WTC11 (cell line): ENCODE measurements at regions not wholly inside any gene's neighbourhood (a gene's known extent, or its start where the extent isn't known, plus 50 kb on each side); places are given as distances from the start of the nearest gene placed in this dataset.

ENCODE experiments used
- AFF4 ChIP-seq: sonication (generic); formaldehyde crosslinking; IDR thresholded peaks from 2 replicates; pipeline ENCODE4 v1.8.1; 2023; ENCODE audit warnings: mild to moderate bottlenecking, missing genetic modification reagents, borderline replicate concordance
- ATF2 ChIP-seq: sonication (generic); formaldehyde crosslinking; IDR thresholded peaks from 2 replicates; pipeline ENCODE4 v1.8.1; 2022; ENCODE audit warnings: low read depth, missing genetic modification reagents, borderline replicate concordance
- ATF3 ChIP-seq: sonication (generic); formaldehyde crosslinking; conservative IDR thresholded peaks from 2 replicates; pipeline ENCODE4 v1.8.1; 2022; ENCODE audit warnings: mild to moderate bottlenecking, missing genetic modification reagents
- CREM ChIP-seq: sonication (generic); formaldehyde crosslinking; IDR thresholded peaks from 2 replicates; pipeline ENCODE4 v1.8.1; 2022; ENCODE audit warnings: mild to moderate bottlenecking, missing genetic modification reagents, moderate library complexity
- CTCF ChIP-seq: fragments of 200-600 bp; IDR thresholded peaks from 2 replicates; pipeline ENCODE4 v1.8.0; 2022; ENCODE audit warnings: antibody characterized with exemption
- IRF1 ChIP-seq: sonication (generic); formaldehyde crosslinking; IDR thresholded peaks from 2 replicates; pipeline ENCODE4 v1.8.0; 2023; ENCODE audit warnings: missing genetic modification reagents
- KAT7 ChIP-seq: sonication (generic); formaldehyde crosslinking; IDR thresholded peaks from 2 replicates; pipeline ENCODE4 v1.8.1; 2023; ENCODE audit warnings: missing genetic modification reagents, mild to moderate bottlenecking, borderline replicate concordance
- MAX ChIP-seq: sonication (generic); formaldehyde crosslinking; IDR thresholded peaks from 2 replicates; pipeline ENCODE4 v1.8.0; 2022; ENCODE audit warnings: mild to moderate bottlenecking, missing genetic modification reagents
- PRDM15 ChIP-seq: sonication (generic); formaldehyde crosslinking; IDR thresholded peaks from 2 replicates; pipeline ENCODE4 v1.8.0; 2022; ENCODE audit warnings: missing genetic modification reagents
- RORB ChIP-seq: fragments of 250-450 bp; sonication (Bioruptor Pico); IDR thresholded peaks from 2 replicates; pipeline ENCODE4 v1.9.0; 2021; ENCODE audit warnings: mild to moderate bottlenecking
- USF2 ChIP-seq: sonication (generic); formaldehyde crosslinking; IDR thresholded peaks from 2 replicates; pipeline ENCODE4 v1.8.1; 2023; ENCODE audit warnings: mild to moderate bottlenecking, missing genetic modification reagents, moderate library complexity
- ZNF512 ChIP-seq: sonication (generic); formaldehyde crosslinking; IDR thresholded peaks from 2 replicates; pipeline ENCODE4 v1.8.1; 2022; ENCODE audit warnings: missing genetic modification reagents, borderline replicate concordance

- TF ChIP-seq CTCF (no peak), RORB (CRISPR knock-in tag) (no peak), USF2 (CRISPR knock-in tag) (no peak), ATF3 (CRISPR knock-in tag) (no peak), IRF1 (CRISPR knock-in tag) (no peak), KAT7 (CRISPR knock-in tag) (no peak), CREM (CRISPR knock-in tag) (no peak), AFF4 (no peak), PRDM15 (CRISPR knock-in tag) (no peak), MAX (CRISPR knock-in tag) (no peak), ATF2 (CRISPR knock-in tag) (no peak), ZNF512 (CRISPR knock-in tag) (no peak)
Measured at GRCh38 chr1:177505905-177506590, 335.3 kb downstream of the BRINP2 start.
